ENCODE measurements at regions not wholly inside any gene's neighbourhood (a gene's known extent, or its start where the extent isn't known, plus 50 kb on each side); places are given as distances from the start of the nearest gene placed in this dataset.

- FAIRE-seq (no peak), DNase-seq (no peak)
- Histone ChIP-seq H3K4me1 (ENCODE audit: control insufficient read depth in 3 of 3, insufficient read depth in 2 of 3, low read depth in 1 of 3, low read length in 2 of 3) (no peaks in the 10 kb centered on the region), H3K27me3 (ENCODE audit: control insufficient read depth in 3 of 3, insufficient read depth in 3 of 3, low read length in 3 of 3) (peaks cover 0 to 3% (median 0%) of the 10 kb centered on the region in 3 donors), H3K36me3 (ENCODE audit: control insufficient read depth in 3 of 3, insufficient read depth in 2 of 3, low read depth in 1 of 3, low read length in 3 of 3) (no peaks in the 10 kb centered on the region), H3K9me3 (ENCODE audit: control insufficient read depth in 2 of 2, insufficient read depth in 1 of 2, low read depth in 1 of 2, low read length in 1 of 2) (no peaks in the 10 kb centered on the region), H3K4me3 (ENCODE audit: low read depth in 1 of 3, low read length in 3 of 3) (no peak overlapping the region), H3K27ac (ENCODE audit: low read depth in 1 of 3, low read length in 2 of 3) (no peak overlapping the region)
- WGBS, 3 donors = 38 to 44% (median 39%) methylated on average over 2 of the region's 2 CpGs
These were observed 157.0 kb upstream of the NDUFV2 start for GRCh38 chr18:8945514-8945913.

GRCh38 chr18:8946066-8946838 is 156.2 kb upstream of the NDUFV2 start:
- H3K36me3 ChIP-seq (ENCODE audit: control insufficient read depth in 3 of 3, insufficient read depth in 2 of 3, low read depth in 1 of 3, low read length in 3 of 3) = no peaks in the 10 kb centered on the region
- peaks cover 0 to 3% (median 0%) of the 10 kb centered on the region in 3 donors for H3K27me3 ChIP-seq (ENCODE audit: control insufficient read depth in 3 of 3, insufficient read depth in 3 of 3, low read length in 3 of 3)
- no peak for FAIRE-seq
- H3K9me3 ChIP-seq (ENCODE audit: control insufficient read depth in 2 of 2, insufficient read depth in 1 of 2, low read depth in 1 of 2, low read length in 1 of 2) = peaks cover 0 to 3% of the 10 kb centered on the region in 2 donors
- 82 to 95% (median 87%) methylated on average over 5 of the region's 5 CpGs for WGBS, 3 donors
- H3K4me1 ChIP-seq (ENCODE audit: control insufficient read depth in 3 of 3, insufficient read depth in 2 of 3, low read depth in 1 of 3, low read length in 2 of 3) = no peaks in the 10 kb centered on the region
- H3K4me3 ChIP-seq (ENCODE audit: low read depth in 1 of 3, low read length in 3 of 3) = no peak overlapping the region
- no peak for DNase-seq
- no peak overlapping the region for H3K27ac ChIP-seq (ENCODE audit: low read depth in 1 of 3, low read length in 2 of 3)

DNA sequence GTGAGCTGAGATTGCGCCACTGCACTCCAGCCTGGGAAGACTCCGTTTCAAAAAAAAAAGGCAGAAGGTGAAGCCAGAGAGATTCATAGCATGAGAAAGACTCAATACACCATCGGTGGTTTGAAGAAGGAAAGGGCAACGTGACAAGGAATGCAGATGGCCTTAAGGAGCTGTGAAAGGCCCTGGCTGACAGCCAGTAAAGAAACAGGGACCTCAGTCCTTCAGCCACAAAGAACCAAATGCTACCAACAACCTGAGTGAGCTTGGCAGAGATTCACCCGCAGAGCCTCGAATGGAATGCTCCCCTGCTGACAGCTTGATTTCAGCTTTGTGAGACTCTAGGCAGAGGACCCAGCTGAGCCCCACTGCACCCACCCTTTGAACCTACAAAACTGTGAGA is 154.9 kb upstream of the NDUFV2 start:
- WGBS, 3 donors = 64 to 76% (median 72%) methylated on average over 6 of the region's 6 CpGs
- Histone ChIP-seq H3K4me1 (ENCODE audit: control insufficient read depth in 3 of 3, insufficient read depth in 2 of 3, low read depth in 1 of 3, low read length in 2 of 3) (no peaks in the 10 kb centered on the region), H3K9me3 (ENCODE audit: control insufficient read depth in 2 of 2, insufficient read depth in 1 of 2, low read depth in 1 of 2, low read length in 1 of 2) (peaks cover 0 to 6% of the 10 kb centered on the region in 2 donors), H3K4me3 (ENCODE audit: low read depth in 1 of 3, low read length in 3 of 3) (no peak overlapping the region), H3K36me3 (ENCODE audit: control insufficient read depth in 3 of 3, insufficient read depth in 2 of 3, low read depth in 1 of 3, low read length in 3 of 3) (no peaks in the 10 kb centered on the region), H3K27me3 (ENCODE audit: control insufficient read depth in 3 of 3, insufficient read depth in 3 of 3, low read length in 3 of 3) (peaks cover 0 to 3% (median 0%) of the 10 kb centered on the region in 3 donors), H3K27ac (ENCODE audit: low read depth in 1 of 3, low read length in 2 of 3) (no peak overlapping the region)
- DNase-seq (no peak), FAIRE-seq (no peak)

- WGBS, 3 donors = 86 to 95% (median 90%) methylated on average over 6 of the region's 6 CpGs
- no peaks in the 10 kb centered on the region for H3K4me1 ChIP-seq (ENCODE audit: control insufficient read depth in 3 of 3, insufficient read depth in 2 of 3, low read depth in 1 of 3, low read length in 2 of 3)
- peaks cover 0 to 6% of the 10 kb centered on the region in 2 donors for H3K9me3 ChIP-seq (ENCODE audit: control insufficient read depth in 2 of 2, insufficient read depth in 1 of 2, low read depth in 1 of 2, low read length in 1 of 2)
- no peak overlapping the region for H3K27ac ChIP-seq (ENCODE audit: low read depth in 1 of 3, low read length in 2 of 3)
- no peaks in the 10 kb centered on the region for H3K36me3 ChIP-seq (ENCODE audit: control insufficient read depth in 3 of 3, insufficient read depth in 2 of 3, low read depth in 1 of 3, low read length in 3 of 3)
- FAIRE-seq (no peak), DNase-seq (no peak)
- no peak overlapping the region for H3K4me3 ChIP-seq (ENCODE audit: low read depth in 1 of 3, low read length in 3 of 3)
- H3K27me3 ChIP-seq (ENCODE audit: control insufficient read depth in 3 of 3, insufficient read depth in 3 of 3, low read length in 3 of 3) = peaks cover 0 to 3% (median 0%) of the 10 kb centered on the region in 3 donors
These were observed 154.5 kb upstream of the NDUFV2 start for GRCh38 chr18:8948011-8948410.

DNA sequence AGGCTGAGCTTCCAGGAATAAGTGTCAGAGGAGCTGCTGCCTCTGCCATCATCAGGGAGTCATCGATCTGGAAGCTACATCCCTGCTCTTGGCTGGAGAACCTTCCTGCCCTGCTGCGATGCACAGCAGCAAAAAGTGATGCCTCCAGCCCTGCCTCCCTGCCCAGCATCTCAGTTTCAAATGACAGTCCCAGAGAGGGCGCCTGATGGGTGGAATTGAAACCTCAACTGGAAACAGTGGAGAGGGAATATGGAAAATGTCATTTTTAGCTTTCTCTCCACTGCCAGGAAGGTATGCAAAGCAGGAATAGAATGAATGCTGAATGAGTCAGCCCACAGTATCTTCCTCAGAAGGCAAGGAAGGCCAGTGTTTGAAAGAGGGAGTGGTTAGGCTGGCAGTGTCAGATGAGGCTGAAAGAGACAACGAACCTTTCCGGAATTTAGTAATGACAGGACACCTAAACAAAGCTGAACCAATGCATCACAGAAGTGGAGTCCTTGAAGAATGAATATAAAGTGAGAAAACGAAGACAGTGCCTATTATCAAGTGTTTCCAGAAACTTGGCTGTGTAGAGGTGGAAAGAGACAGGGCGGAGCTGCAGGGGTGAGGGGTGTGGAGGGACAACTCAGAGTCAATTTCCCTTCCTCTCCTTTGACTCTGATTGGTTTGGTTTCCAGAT is 153.9 kb upstream of the NDUFV2 start:
- whole genome bisulfite sequencing, 3 donors = 55 to 61% (median 59%) methylated on average over 7 of the region's 7 CpGs
- Histone ChIP-seq H3K4me3 (ENCODE audit: low read depth in 1 of 3, low read length in 3 of 3) (no peak overlapping the region), H3K4me1 (ENCODE audit: control insufficient read depth in 3 of 3, insufficient read depth in 2 of 3, low read depth in 1 of 3, low read length in 2 of 3) (no peaks in the 10 kb centered on the region), H3K36me3 (ENCODE audit: control insufficient read depth in 3 of 3, insufficient read depth in 2 of 3, low read depth in 1 of 3, low read length in 3 of 3) (no peaks in the 10 kb centered on the region), H3K27me3 (ENCODE audit: control insufficient read depth in 3 of 3, insufficient read depth in 3 of 3, low read length in 3 of 3) (peaks cover 0 to 3% (median 0%) of the 10 kb centered on the region in 3 donors), H3K9me3 (ENCODE audit: control insufficient read depth in 2 of 2, insufficient read depth in 1 of 2, low read depth in 1 of 2, low read length in 1 of 2) (peaks cover 0 to 6% of the 10 kb centered on the region in 2 donors), H3K27ac (ENCODE audit: low read depth in 1 of 3, low read length in 2 of 3) (no peak overlapping the region)
- no peak for FAIRE-seq
- no peak for DNase-seq

- peaks cover 0 to 3% (median 0%) of the 10 kb centered on the region in 3 donors for H3K27me3 ChIP-seq (ENCODE audit: control insufficient read depth in 3 of 3, insufficient read depth in 3 of 3, low read length in 3 of 3)
- H3K36me3 ChIP-seq (ENCODE audit: control insufficient read depth in 3 of 3, insufficient read depth in 2 of 3, low read depth in 1 of 3, low read length in 3 of 3) = no peaks in the 10 kb centered on the region
- FAIRE-seq (no peak), DNase-seq (no peak)
- H3K4me1 ChIP-seq (ENCODE audit: control insufficient read depth in 3 of 3, insufficient read depth in 2 of 3, low read depth in 1 of 3, low read length in 2 of 3) = no peaks in the 10 kb centered on the region
- H3K4me3 ChIP-seq (ENCODE audit: low read depth in 1 of 3, low read length in 3 of 3) = no peak overlapping the region
- WGBS, 3 donors = 43 to 67% (median 48%) methylated on average over 13 of the region's 13 CpGs
- peaks cover 0 to 6% of the 10 kb centered on the region in 2 donors for H3K9me3 ChIP-seq (ENCODE audit: control insufficient read depth in 2 of 2, insufficient read depth in 1 of 2, low read depth in 1 of 2, low read length in 1 of 2)
- no peak overlapping the region for H3K27ac ChIP-seq (ENCODE audit: low read depth in 1 of 3, low read length in 2 of 3)
These were observed 153.3 kb upstream of the NDUFV2 start for GRCh38 chr18:8949206-8949605.

- peak in 1 of 2 donors; percentile 7 for DNase-seq
- WGBS, 3 donors = 45 to 71% (median 67%) methylated on average over 2 of the region's 2 CpGs
- no peaks in the 10 kb centered on the region for H3K4me1 ChIP-seq (ENCODE audit: control insufficient read depth in 3 of 3, insufficient read depth in 2 of 3, low read depth in 1 of 3, low read length in 2 of 3)
These were observed 151.0 kb upstream of the NDUFV2 start for GRCh38 chr18:8951491-8951890.

DNA sequence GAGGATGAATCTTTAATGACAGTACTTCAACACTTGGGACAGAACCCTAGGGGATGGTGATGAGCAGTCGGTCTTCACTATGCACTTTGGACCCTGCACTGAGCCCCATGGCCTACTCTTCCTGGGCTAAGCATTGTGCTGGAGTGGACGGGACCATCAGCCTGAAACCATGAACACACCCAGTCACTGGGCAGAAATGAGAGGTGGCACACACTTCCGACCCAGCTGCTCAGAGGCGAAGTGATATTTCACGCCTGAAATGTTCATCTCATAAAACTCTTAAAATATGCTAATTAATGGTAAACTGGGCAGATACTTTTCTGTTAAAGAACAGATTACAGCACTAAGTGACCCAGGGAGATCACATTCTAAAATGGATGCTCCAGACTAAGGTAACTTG is 150.3 kb upstream of the NDUFV2 start:
- peaks cover 0 to 6% of the 10 kb centered on the region in 2 donors for H3K9me3 ChIP-seq (ENCODE audit: control insufficient read depth in 2 of 2, insufficient read depth in 1 of 2, low read depth in 1 of 2, low read length in 1 of 2)
- DNase-seq (no peak), FAIRE-seq (no peak)
- no peaks in the 10 kb centered on the region for H3K4me1 ChIP-seq (ENCODE audit: control insufficient read depth in 3 of 3, insufficient read depth in 2 of 3, low read depth in 1 of 3, low read length in 2 of 3)
- H3K36me3 ChIP-seq (ENCODE audit: control insufficient read depth in 3 of 3, insufficient read depth in 2 of 3, low read depth in 1 of 3, low read length in 3 of 3) = no peaks in the 10 kb centered on the region
- peaks cover 0 to 3% (median 0%) of the 10 kb centered on the region in 3 donors for H3K27me3 ChIP-seq (ENCODE audit: control insufficient read depth in 3 of 3, insufficient read depth in 3 of 3, low read length in 3 of 3)
- no peak overlapping the region for H3K4me3 ChIP-seq (ENCODE audit: low read depth in 1 of 3, low read length in 3 of 3)
- no peak overlapping the region for H3K27ac ChIP-seq (ENCODE audit: low read depth in 1 of 3, low read length in 2 of 3)
- WGBS, 3 donors = 85 to 91% (median 88%) methylated on average over 5 of the region's 5 CpGs

More at GRCh38 chr18:8951491-8951890, 151.0 kb upstream of the NDUFV2 start:
- no peak overlapping the region for H3K4me3 ChIP-seq (ENCODE audit: low read depth in 1 of 3, low read length in 3 of 3)
- H3K36me3 ChIP-seq (ENCODE audit: control insufficient read depth in 3 of 3, insufficient read depth in 2 of 3, low read depth in 1 of 3, low read length in 3 of 3) = no peaks in the 10 kb centered on the region
- H3K27ac ChIP-seq (ENCODE audit: low read depth in 1 of 3, low read length in 2 of 3) = no peak overlapping the region
- H3K27me3 ChIP-seq (ENCODE audit: control insufficient read depth in 3 of 3, insufficient read depth in 3 of 3, low read length in 3 of 3) = peaks cover 0 to 3% (median 0%) of the 10 kb centered on the region in 3 donors
- H3K9me3 ChIP-seq (ENCODE audit: control insufficient read depth in 2 of 2, insufficient read depth in 1 of 2, low read depth in 1 of 2, low read length in 1 of 2) = peaks cover 0 to 6% of the 10 kb centered on the region in 2 donors
- no peak for FAIRE-seq
